Osteoblast (primary cell): ENCODE measurements at regions not wholly inside any gene's neighbourhood (a gene's known extent, or its start where the extent isn't known, plus 50 kb on each side); places are given as distances from the start of the nearest gene placed in this dataset.

ENCODE experiments used
- DNase-seq: peaks from one replicate; pipeline ENCODE4 v3.0.0; 2011; ENCODE audit warnings: low spot score, mixed read lengths; ENCODE audit not compliant: insufficient read length; ENCODE audit errors: missing footprints
- H2AFZ ChIP-seq: 2 replicates; pipeline ENCODE4 v1.6.0; 2011; ENCODE audit warnings: mild to moderate bottlenecking, low read length
- H3K27ac ChIP-seq: 2 replicates; pipeline ENCODE4 v1.5.1; 2011; ENCODE audit warnings: mild to moderate bottlenecking, low read depth, low read length, moderate library complexity
- H3K27me3 ChIP-seq: 2 replicates; pipeline ENCODE4 v1.6.0; 2012; ENCODE audit warnings: mild to moderate bottlenecking, control low read depth, inconsistent platforms, low read length, moderate library complexity; ENCODE audit not compliant: insufficient read depth
- H3K36me3 ChIP-seq: 2 replicates; pipeline ENCODE4 v1.5.1; 2011; ENCODE audit warnings: mild to moderate bottlenecking, low read length, control low read depth, moderate library complexity; ENCODE audit not compliant: insufficient read depth
- H3K4me1 ChIP-seq: 2 replicates; pipeline ENCODE4 v1.5.1; 2011; ENCODE audit warnings: mild to moderate bottlenecking, low read length, control low read depth, moderate library complexity; ENCODE audit not compliant: insufficient read depth
- H3K4me2 ChIP-seq: 2 replicates; pipeline ENCODE4 v1.6.0; 2011; ENCODE audit warnings: mild to moderate bottlenecking, low read length; ENCODE audit not compliant: insufficient read depth
- H3K4me3 ChIP-seq: fragments of 200-600 bp; sonication (generic); 3 replicates; pipeline ENCODE4 v1.5.1; 2012; ENCODE audit warnings: mild to moderate bottlenecking, low read length, inconsistent platforms; ENCODE audit not compliant: insufficient read depth
- H3K79me2 ChIP-seq: 2 replicates; pipeline ENCODE4 v1.6.0; 2012; ENCODE audit warnings: mild to moderate bottlenecking, low read length, control low read depth, inconsistent platforms; ENCODE audit not compliant: insufficient read depth
- H3K9me3 ChIP-seq: 2 replicates; pipeline ENCODE4 v1.5.1; 2011; ENCODE audit warnings: low read depth, low read length, control low read depth
- H4K20me1 ChIP-seq: 2 replicates; pipeline ENCODE4 v1.6.0; 2012; ENCODE audit warnings: mild to moderate bottlenecking, low read length, control low read depth; ENCODE audit not compliant: insufficient read depth
- TF ChIP-seq, protein P1 (sequence below): IDR thresholded peaks from 2 replicates; pipeline ENCODE4 v1.5.1; 2011; ENCODE audit warnings: mild to moderate bottlenecking, low read depth, low read length, moderate library complexity; ENCODE audit errors: extremely low read depth

GRCh38 chr20:61109221-61109805, 142.7 kb upstream of the CDH4 start:
- H3K4me2 ChIP-seq, result no peak overlapping the region
- no peaks in the 10 kb centered on the region for H3K36me3 ChIP-seq
- no peaks in the 10 kb centered on the region for H3K79me2 ChIP-seq
- TF ChIP-seq, protein P1, sequence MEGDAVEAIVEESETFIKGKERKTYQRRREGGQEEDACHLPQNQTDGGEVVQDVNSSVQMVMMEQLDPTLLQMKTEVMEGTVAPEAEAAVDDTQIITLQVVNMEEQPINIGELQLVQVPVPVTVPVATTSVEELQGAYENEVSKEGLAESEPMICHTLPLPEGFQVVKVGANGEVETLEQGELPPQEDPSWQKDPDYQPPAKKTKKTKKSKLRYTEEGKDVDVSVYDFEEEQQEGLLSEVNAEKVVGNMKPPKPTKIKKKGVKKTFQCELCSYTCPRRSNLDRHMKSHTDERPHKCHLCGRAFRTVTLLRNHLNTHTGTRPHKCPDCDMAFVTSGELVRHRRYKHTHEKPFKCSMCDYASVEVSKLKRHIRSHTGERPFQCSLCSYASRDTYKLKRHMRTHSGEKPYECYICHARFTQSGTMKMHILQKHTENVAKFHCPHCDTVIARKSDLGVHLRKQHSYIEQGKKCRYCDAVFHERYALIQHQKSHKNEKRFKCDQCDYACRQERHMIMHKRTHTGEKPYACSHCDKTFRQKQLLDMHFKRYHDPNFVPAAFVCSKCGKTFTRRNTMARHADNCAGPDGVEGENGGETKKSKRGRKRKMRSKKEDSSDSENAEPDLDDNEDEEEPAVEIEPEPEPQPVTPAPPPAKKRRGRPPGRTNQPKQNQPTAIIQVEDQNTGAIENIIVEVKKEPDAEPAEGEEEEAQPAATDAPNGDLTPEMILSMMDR, result no peak
- no peaks in the 10 kb centered on the region for H3K9me3 ChIP-seq
- H2AFZ ChIP-seq, result no peak overlapping the region
- no peak for DNase-seq
- no peak overlapping the region for H3K27ac ChIP-seq
- no peaks in the 10 kb centered on the region for H4K20me1 ChIP-seq
- H3K4me3 ChIP-seq, result no peak overlapping the region
- H3K4me1 ChIP-seq, result no peaks in the 10 kb centered on the region
- no peaks in the 10 kb centered on the region for H3K27me3 ChIP-seq

GRCh38 chr20:61112515-61112914, 139.5 kb upstream of the CDH4 start:
- no peak for DNase-seq
- H2AFZ ChIP-seq, result no peak overlapping the region
- no peak overlapping the region for H3K4me3 ChIP-seq

DNA sequence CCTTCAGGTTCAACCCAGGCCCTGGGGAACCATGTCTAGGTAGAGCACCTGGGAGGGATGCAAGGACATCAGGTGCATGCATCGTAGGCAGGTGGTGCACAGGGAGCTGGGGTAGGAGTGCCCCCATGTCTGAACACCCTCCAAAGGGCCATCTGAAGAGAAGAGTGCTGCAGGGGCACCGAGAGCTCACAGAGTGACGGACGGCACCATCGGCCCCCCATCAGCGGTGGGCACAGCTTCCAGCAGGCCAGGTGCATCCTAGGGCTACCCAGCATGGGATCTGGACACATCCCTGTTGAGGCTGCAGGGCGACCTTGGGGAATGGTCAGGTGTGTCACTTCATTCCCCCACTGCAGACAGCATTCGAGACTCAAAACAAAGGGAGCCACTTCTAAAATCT, 138.3 kb upstream of the CDH4 start:
- H2AFZ ChIP-seq, result no peak overlapping the region
- H3K4me3 ChIP-seq, result no peak overlapping the region
- no peaks in the 10 kb centered on the region for H3K79me2 ChIP-seq
- TF ChIP-seq, protein P1, result no peak
- no peak for DNase-seq
- H3K4me2 ChIP-seq, result no peak overlapping the region
- no peaks in the 10 kb centered on the region for H3K27me3 ChIP-seq
- no peaks in the 10 kb centered on the region for H4K20me1 ChIP-seq
- H3K9me3 ChIP-seq, result no peaks in the 10 kb centered on the region
- no peaks in the 10 kb centered on the region for H3K36me3 ChIP-seq
- H3K27ac ChIP-seq, result no peak overlapping the region
- H3K4me1 ChIP-seq, result peaks cover 12% of the 10 kb centered on the region

More at GRCh38 chr20:61112515-61112914, 139.5 kb upstream of the CDH4 start:
- no peaks in the 10 kb centered on the region for H3K79me2 ChIP-seq
- H3K27me3 ChIP-seq, result no peaks in the 10 kb centered on the region
- H3K27ac ChIP-seq, result no peak overlapping the region
- TF ChIP-seq, protein P1, result no peak
- no peak overlapping the region for H3K4me2 ChIP-seq
- H3K36me3 ChIP-seq, result no peaks in the 10 kb centered on the region
- no peaks in the 10 kb centered on the region for H4K20me1 ChIP-seq
- no peaks in the 10 kb centered on the region for H3K9me3 ChIP-seq
- no peaks in the 10 kb centered on the region for H3K4me1 ChIP-seq

GRCh38 chr20:61114493-61115175, 137.4 kb upstream of the CDH4 start:
- Histone ChIP-seq H2AFZ (no peak overlapping the region), H3K9me3 (no peaks in the 10 kb centered on the region), H4K20me1 (no peaks in the 10 kb centered on the region), H3K36me3 (no peaks in the 10 kb centered on the region), H3K27me3 (no peaks in the 10 kb centered on the region), H3K4me1 (peaks cover 14% of the 10 kb centered on the region), H3K4me2 (no peak overlapping the region), H3K27ac (no peak overlapping the region), H3K79me2 (no peaks in the 10 kb centered on the region), H3K4me3 (no peak overlapping the region)
- TF ChIP-seq, protein P1, result no peak
- no peak for DNase-seq
